ENCODE measurements at regions not wholly inside any gene's neighbourhood (a gene's known extent, or its start where the extent isn't known, plus 50 kb on each side); places are given as distances from the start of the nearest gene placed in this dataset.
A peak's percentile ranks its signal among the peaks of the same experiment; 100 is the strongest.

GRCh38 chr9:104025945-104026344, 68.2 kb upstream of the SMC2 start:
- Histone ChIP-seq H3K79me2 (ENCODE audit: low read length) (no peaks in the 10 kb centered on the region), H3K9me3 (ENCODE audit: insufficient read depth, low read length) (no peaks in the 10 kb centered on the region), H2AFZ (ENCODE audit: low read depth, low read length) (no peak overlapping the region), H3K27me3 (ENCODE audit: low read depth, low read length) (no peaks in the 10 kb centered on the region), H3K4me1 (ENCODE audit: low read length) (peaks cover 28% of the 10 kb centered on the region), H3K4me3 (ENCODE audit: low read length) (no peak overlapping the region), H3K36me3 (replicated peaks; ENCODE audit: low read depth, low read length) (no peaks in the 10 kb centered on the region), H3K9ac (ENCODE audit: low read length) (no peak overlapping the region), H3K27ac (ENCODE audit: low read length) (no peak overlapping the region), H3K4me2 (ENCODE audit: low read length) (no peak overlapping the region), H4K20me1 (ENCODE audit: insufficient read depth, low read length) (no peaks in the 10 kb centered on the region)
- peak; percentile 11 for TF ChIP-seq CTCF (IDR thresholded peaks at IDR 0.05; ENCODE audit: low read depth, low read length)
- no peak for TF ChIP-seq EZH2phosphoT487 (IDR thresholded peaks at IDR 0.05; ENCODE audit: low read depth)

GRCh38 chr9:104027295-104027694, 66.8 kb upstream of the SMC2 start:
- Histone ChIP-seq H3K79me2 (ENCODE audit: low read length) (no peaks in the 10 kb centered on the region), H2AFZ (ENCODE audit: low read depth, low read length) (no peak overlapping the region), H3K4me3 (ENCODE audit: low read length) (peak overlapping the region; percentile 19), H3K27ac (ENCODE audit: low read length) (0 out of 2 replicates have a peak overlapping the region, but pooled peaks have one; percentile 22), H3K9me3 (ENCODE audit: insufficient read depth, low read length) (no peaks in the 10 kb centered on the region), H4K20me1 (ENCODE audit: insufficient read depth, low read length) (no peaks in the 10 kb centered on the region), H3K27me3 (ENCODE audit: low read depth, low read length) (no peaks in the 10 kb centered on the region), H3K9ac (ENCODE audit: low read length) (no peak overlapping the region), H3K4me1 (ENCODE audit: low read length) (peaks cover 28% of the 10 kb centered on the region), H3K4me2 (ENCODE audit: low read length) (peak overlapping the region; percentile 55), H3K36me3 (replicated peaks; ENCODE audit: low read depth, low read length) (no peaks in the 10 kb centered on the region)
- TF ChIP-seq CTCF (IDR thresholded peaks at IDR 0.05; ENCODE audit: low read depth, low read length), result no peak
- no peak for TF ChIP-seq EZH2phosphoT487 (IDR thresholded peaks at IDR 0.05; ENCODE audit: low read depth)

- H3K9me3 ChIP-seq (ENCODE audit: insufficient read depth, low read length), result no peaks in the 10 kb centered on the region
- no peaks in the 10 kb centered on the region for H3K27me3 ChIP-seq (ENCODE audit: low read depth, low read length)
- peaks cover 28% of the 10 kb centered on the region for H3K4me1 ChIP-seq (ENCODE audit: low read length)
- H3K9ac ChIP-seq (ENCODE audit: low read length), result no peak overlapping the region
- H3K27ac ChIP-seq (ENCODE audit: low read length), result no peak overlapping the region
- no peak for TF ChIP-seq CTCF (IDR thresholded peaks at IDR 0.05; ENCODE audit: low read depth, low read length)
- TF ChIP-seq EZH2phosphoT487 (IDR thresholded peaks at IDR 0.05; ENCODE audit: low read depth), result no peak
- H2AFZ ChIP-seq (ENCODE audit: low read depth, low read length), result no peak overlapping the region
- H3K79me2 ChIP-seq (ENCODE audit: low read length), result no peaks in the 10 kb centered on the region
- no peaks in the 10 kb centered on the region for H4K20me1 ChIP-seq (ENCODE audit: insufficient read depth, low read length)
- no peaks in the 10 kb centered on the region for H3K36me3 ChIP-seq (replicated peaks; ENCODE audit: low read depth, low read length)
- H3K4me3 ChIP-seq (ENCODE audit: low read length), result no peak overlapping the region
- H3K4me2 ChIP-seq (ENCODE audit: low read length), result no peak overlapping the region
Measured at GRCh38 chr9:104028827-104029226, 65.3 kb upstream of the SMC2 start.

All from OCI-LY3 (cell line).